Subcutaneous abdominal adipose tissue (tissue), 5 donors: ENCODE measurements at regions not wholly inside any gene's neighbourhood (a gene's known extent, or its start where the extent isn't known, plus 50 kb on each side); places are given as distances from the start of the nearest gene placed in this dataset.

Source experiments
- H3K27ac ChIP-seq: one replicate; pipeline ENCODE4 v1.7.0; 2013; ENCODE audit warnings: low read depth, mild to moderate bottlenecking, inconsistent platforms, low read length, moderate library complexity
- H3K27me3 ChIP-seq, 5 donors: one replicate each; pipeline ENCODE4 v1.7.0; 2013; ENCODE audit warnings: low read length in 5 of 5, inconsistent platforms in 1 of 5; ENCODE audit not compliant: control insufficient read depth in 5 of 5, insufficient read depth in 4 of 5
- H3K36me3 ChIP-seq, 5 donors: one replicate each; pipeline ENCODE4 v1.7.0; 2013; ENCODE audit warnings: low read length in 5 of 5; ENCODE audit not compliant: control insufficient read depth in 5 of 5, insufficient read depth in 5 of 5
- H3K4me1 ChIP-seq, 5 donors: one replicate each; pipeline ENCODE4 v1.7.0; 2013; ENCODE audit warnings: low read length in 5 of 5, mild to moderate bottlenecking in 3 of 5, moderate library complexity in 1 of 5; ENCODE audit not compliant: control insufficient read depth in 5 of 5, insufficient read depth in 5 of 5
- H3K4me3 ChIP-seq, 5 donors: one replicate each; pipeline ENCODE4 v1.7.0; 2013; ENCODE audit warnings: low read length in 5 of 5, low read depth in 1 of 5
- H3K9ac ChIP-seq, 5 donors: one replicate each; pipeline ENCODE4 v1.7.0; 2013; ENCODE audit warnings: low read length in 5 of 5, mild to moderate bottlenecking in 4 of 5, moderate library complexity in 3 of 5
- H3K9me3 ChIP-seq, 5 donors: one replicate each; pipeline ENCODE4 v1.7.0; 2013; ENCODE audit warnings: low read length in 5 of 5; ENCODE audit not compliant: control insufficient read depth in 5 of 5
- donor health status: healthy.
- donor health status: healthy.
- donor health status: healthy.
- donor health status: healthy.
- donor health status: healthy.

GRCh38 chr13:108120302-108120701, 95.0 kb downstream of the LIG4 start:
- Histone ChIP-seq H3K9me3 (no peaks in the 10 kb centered on the region), H3K4me1 (no peaks in the 10 kb centered on the region), H3K9ac (no peak overlapping the region), H3K27me3 (no peaks in the 10 kb centered on the region), H3K4me3 (no peak overlapping the region), H3K36me3 (no peaks in the 10 kb centered on the region), H3K27ac (no peak overlapping the region)

DNA sequence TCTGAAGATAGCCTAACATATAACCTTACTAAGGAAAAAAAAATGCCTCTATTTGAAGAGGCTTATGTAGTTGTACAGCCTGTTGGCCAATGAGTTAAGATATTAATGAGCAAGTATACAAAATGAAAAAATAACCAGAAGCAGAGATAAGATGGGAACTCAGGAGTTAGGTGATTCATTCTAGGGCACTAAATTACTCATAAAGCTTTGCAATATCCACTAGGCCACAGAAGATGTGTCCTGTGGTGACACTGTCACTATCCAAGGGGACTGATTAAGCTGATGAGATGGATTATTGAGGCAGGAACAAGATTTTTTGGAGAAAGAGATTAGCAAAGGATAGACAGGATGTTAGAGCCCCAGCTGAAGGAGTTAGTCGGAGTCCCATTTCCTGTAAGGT, 99.6 kb downstream of the LIG4 start:
- H3K4me1 ChIP-seq = no peaks in the 10 kb centered on the region

GRCh38 chr13:108113407-108113806, 101.9 kb downstream of the LIG4 start:
- Histone ChIP-seq H3K4me3 (no peak overlapping the region), H3K9me3 (no peaks in the 10 kb centered on the region), H3K27ac (no peak overlapping the region), H3K4me1 (no peaks in the 10 kb centered on the region), H3K9ac (no peak overlapping the region), H3K36me3 (no peaks in the 10 kb centered on the region), H3K27me3 (no peaks in the 10 kb centered on the region)

More for the DNA sequence above, 99.6 kb downstream of the LIG4 start:
- H3K27ac ChIP-seq = no peak overlapping the region
- H3K36me3 ChIP-seq = no peaks in the 10 kb centered on the region
- no peak overlapping the region for H3K9ac ChIP-seq
- H3K9me3 ChIP-seq = no peaks in the 10 kb centered on the region
- H3K27me3 ChIP-seq = no peaks in the 10 kb centered on the region
- H3K4me3 ChIP-seq = no peak overlapping the region

- no peak overlapping the region for H3K4me3 ChIP-seq
- H3K9me3 ChIP-seq = no peaks in the 10 kb centered on the region
- no peak overlapping the region for H3K9ac ChIP-seq
- H3K36me3 ChIP-seq = no peaks in the 10 kb centered on the region
- H3K4me1 ChIP-seq = no peaks in the 10 kb centered on the region
- no peak overlapping the region for H3K27ac ChIP-seq
- peaks cover 0 to 3% (median 0%) of the 10 kb centered on the region in 5 donors for H3K27me3 ChIP-seq
Observed at GRCh38 chr13:108104736-108105135, 110.6 kb downstream of the LIG4 start.

- no peak overlapping the region for H3K27ac ChIP-seq
- H3K36me3 ChIP-seq = no peaks in the 10 kb centered on the region
- peaks cover 0 to 3% (median 0%) of the 10 kb centered on the region in 5 donors for H3K27me3 ChIP-seq
- H3K4me1 ChIP-seq = no peaks in the 10 kb centered on the region
- no peak overlapping the region for H3K4me3 ChIP-seq
- no peaks in the 10 kb centered on the region for H3K9me3 ChIP-seq
- H3K9ac ChIP-seq = no peak overlapping the region
Observed at GRCh38 chr13:108102771-108103170, 112.6 kb downstream of the LIG4 start.

- Histone ChIP-seq H3K4me1 (no peaks in the 10 kb centered on the region), H3K27me3 (no peaks in the 10 kb centered on the region), H3K9me3 (no peaks in the 10 kb centered on the region), H3K36me3 (no peaks in the 10 kb centered on the region), H3K4me3 (no peak overlapping the region), H3K27ac (no peak overlapping the region), H3K9ac (no peak overlapping the region)
Observed at GRCh38 chr13:108096301-108096915, 118.9 kb downstream of the LIG4 start.

DNA sequence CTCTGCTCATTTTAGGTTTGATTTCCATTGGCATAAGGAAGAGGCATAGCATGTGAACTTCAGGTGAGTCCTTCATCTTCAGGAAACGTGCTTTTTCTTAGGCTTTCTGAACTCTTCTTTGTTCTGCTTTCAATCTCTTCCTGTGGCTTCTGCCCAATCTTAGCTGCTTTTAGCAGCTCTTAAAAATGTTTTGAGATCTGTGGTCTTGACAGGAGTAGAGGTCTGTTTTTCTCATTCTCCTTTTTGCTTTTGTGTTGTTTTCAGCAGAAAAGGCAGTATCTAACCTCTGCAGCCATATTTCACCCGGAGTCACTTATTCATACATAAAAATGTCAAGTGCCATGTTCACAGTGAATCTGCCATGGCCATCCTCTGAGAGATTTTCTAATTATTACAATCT, 120.3 kb downstream of the LIG4 start:
- H3K4me3 ChIP-seq = no peak overlapping the region
- H3K4me1 ChIP-seq = no peaks in the 10 kb centered on the region
- H3K9ac ChIP-seq = no peak overlapping the region
- no peaks in the 10 kb centered on the region for H3K27me3 ChIP-seq
- H3K27ac ChIP-seq = no peak overlapping the region
- H3K36me3 ChIP-seq = no peaks in the 10 kb centered on the region
- H3K9me3 ChIP-seq = no peaks in the 10 kb centered on the region

DNA sequence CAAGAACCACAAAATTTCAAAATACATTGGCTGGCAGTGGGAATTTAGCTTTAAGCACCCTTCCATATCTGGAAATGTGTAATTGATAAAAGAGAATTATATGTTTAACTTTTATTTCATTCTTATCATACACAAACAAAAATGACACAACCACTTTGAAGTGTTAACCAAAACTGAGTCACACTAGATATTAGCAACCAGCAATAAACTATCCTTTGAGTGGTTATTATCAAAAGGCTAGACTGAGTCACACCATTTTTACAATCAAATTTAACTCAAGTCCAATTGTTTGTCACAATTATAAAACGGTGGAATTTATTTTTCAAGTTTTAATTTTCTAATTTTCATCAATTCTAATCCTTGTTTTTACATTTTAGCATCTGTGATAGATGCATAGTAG, 121.7 kb downstream of the LIG4 start:
- Histone ChIP-seq H3K4me1 (no peaks in the 10 kb centered on the region), H3K27me3 (no peaks in the 10 kb centered on the region), H3K9ac (no peak overlapping the region), H3K27ac (no peak overlapping the region), H3K36me3 (no peaks in the 10 kb centered on the region), H3K9me3 (no peaks in the 10 kb centered on the region), H3K4me3 (no peak overlapping the region)

DNA sequence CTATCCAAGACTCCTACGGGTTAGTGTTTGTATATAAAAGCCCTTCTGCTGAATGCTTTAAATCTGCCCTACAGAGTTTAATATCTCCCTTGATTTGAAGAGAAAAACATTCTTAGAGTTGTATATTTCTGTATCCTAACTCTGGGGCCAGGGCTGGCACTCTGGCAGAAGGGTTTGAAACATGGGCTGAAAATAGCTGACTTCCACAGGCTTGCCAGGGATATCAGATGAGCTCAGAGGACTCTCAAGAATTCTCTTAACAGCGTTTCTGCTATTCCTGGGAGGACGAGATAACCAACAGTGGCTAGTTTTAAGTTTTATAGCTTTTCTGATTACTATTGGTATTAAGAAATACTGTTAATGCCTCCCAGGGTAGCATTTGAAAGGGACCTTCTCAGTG, 127.5 kb downstream of the LIG4 start:
- Histone ChIP-seq H3K27ac (no peak overlapping the region), H3K4me1 (no peaks in the 10 kb centered on the region), H3K9me3 (no peaks in the 10 kb centered on the region), H3K36me3 (no peaks in the 10 kb centered on the region), H3K9ac (no peak overlapping the region), H3K27me3 (no peaks in the 10 kb centered on the region), H3K4me3 (no peak overlapping the region)

GRCh38 chr13:108086678-108087077, 128.7 kb downstream of the LIG4 start:
- Histone ChIP-seq H3K4me3 (no peak overlapping the region), H3K4me1 (no peaks in the 10 kb centered on the region)

GRCh38 chr13:108084840-108085239, 130.5 kb downstream of the LIG4 start:
- Histone ChIP-seq H3K9me3 (no peaks in the 10 kb centered on the region), H3K9ac (no peak overlapping the region), H3K4me1 (no peaks in the 10 kb centered on the region), H3K4me3 (no peak overlapping the region), H3K36me3 (no peaks in the 10 kb centered on the region), H3K27me3 (no peaks in the 10 kb centered on the region), H3K27ac (no peak overlapping the region)

More at GRCh38 chr13:108086678-108087077, 128.7 kb downstream of the LIG4 start:
- H3K9ac ChIP-seq = no peak overlapping the region
- no peaks in the 10 kb centered on the region for H3K9me3 ChIP-seq
- no peaks in the 10 kb centered on the region for H3K36me3 ChIP-seq
- H3K27ac ChIP-seq = no peak overlapping the region
- no peaks in the 10 kb centered on the region for H3K27me3 ChIP-seq
